GM18519 (cell line): ENCODE measurements at regions not wholly inside any gene's neighbourhood (a gene's known extent, or its start where the extent isn't known, plus 50 kb on each side); places are given as distances from the start of the nearest gene placed in this dataset.
"Not testable (repeated sequence)": the region's sequence is repeated elsewhere in the genome, so short reads cannot be mapped to it uniquely, and the experiment has no call there.

Experiments
- ATAC-seq: cut with Tn5 transposase; IDR thresholded peaks from one replicate; pipeline ENCODE4 v1.9.1; 2021; ENCODE audit warnings: mild to moderate bottlenecking, moderate library complexity; ENCODE audit not compliant: unreplicated experiment, low FRiP score

DNA sequence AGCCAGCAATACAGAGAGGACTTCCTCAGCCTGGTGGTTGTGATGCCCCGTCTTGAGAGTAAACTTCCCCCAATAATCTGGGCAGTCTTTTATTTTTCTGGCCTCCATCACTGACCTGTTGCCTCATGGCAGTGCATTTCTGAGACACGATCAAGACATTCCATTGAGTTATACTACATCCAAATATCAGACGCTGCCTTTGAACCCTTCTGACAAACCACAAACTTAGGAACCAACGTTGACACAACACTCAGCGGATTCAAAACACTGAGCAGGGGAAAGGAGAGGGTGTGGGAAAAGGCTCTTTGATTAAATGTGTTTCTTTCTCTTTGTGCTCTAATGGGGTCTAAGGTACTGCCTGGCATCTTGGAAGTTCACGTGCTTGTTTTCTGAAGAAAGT, 100.7 kb upstream of the TBX5 start:
- no peak for ATAC-seq

DNA sequence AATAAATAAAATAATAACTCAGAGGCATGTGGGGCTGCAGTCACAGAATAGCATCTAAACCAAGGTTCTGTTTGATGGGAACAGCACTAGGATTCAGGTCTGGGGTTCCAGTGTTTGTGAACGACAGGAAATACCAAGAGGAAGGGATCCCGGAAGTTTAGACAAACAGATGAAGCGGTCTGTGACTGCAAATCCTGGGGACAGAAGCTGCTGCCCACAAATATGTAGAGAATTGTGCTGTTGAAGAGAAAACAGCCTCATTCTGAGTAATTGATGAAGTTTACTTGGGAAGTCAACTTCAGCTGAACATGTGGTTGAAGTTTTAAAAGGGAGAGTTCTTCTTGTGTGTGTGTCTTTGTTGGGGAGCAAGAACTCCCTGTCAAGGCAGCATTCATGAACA, 98.4 kb upstream of the TBX5 start:
- ATAC-seq, result no peak

DNA sequence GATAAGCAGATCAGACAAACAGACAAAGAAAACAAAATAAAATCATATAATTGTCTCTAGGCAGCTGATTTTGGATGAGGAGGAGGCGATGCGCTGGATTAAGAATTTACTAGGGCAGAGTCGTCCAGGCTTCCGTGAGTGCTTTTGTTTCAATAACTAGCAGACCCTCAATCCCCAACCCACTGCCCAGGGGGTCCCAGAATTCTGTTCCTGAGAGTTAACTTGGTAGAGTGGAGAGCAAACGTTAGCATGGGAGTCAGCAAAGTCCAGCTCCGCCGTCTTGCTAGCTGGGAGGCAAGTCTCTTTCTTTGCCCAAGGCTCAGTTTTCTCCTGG, 95.5 kb upstream of the TBX5 start:
- no peak for ATAC-seq

DNA sequence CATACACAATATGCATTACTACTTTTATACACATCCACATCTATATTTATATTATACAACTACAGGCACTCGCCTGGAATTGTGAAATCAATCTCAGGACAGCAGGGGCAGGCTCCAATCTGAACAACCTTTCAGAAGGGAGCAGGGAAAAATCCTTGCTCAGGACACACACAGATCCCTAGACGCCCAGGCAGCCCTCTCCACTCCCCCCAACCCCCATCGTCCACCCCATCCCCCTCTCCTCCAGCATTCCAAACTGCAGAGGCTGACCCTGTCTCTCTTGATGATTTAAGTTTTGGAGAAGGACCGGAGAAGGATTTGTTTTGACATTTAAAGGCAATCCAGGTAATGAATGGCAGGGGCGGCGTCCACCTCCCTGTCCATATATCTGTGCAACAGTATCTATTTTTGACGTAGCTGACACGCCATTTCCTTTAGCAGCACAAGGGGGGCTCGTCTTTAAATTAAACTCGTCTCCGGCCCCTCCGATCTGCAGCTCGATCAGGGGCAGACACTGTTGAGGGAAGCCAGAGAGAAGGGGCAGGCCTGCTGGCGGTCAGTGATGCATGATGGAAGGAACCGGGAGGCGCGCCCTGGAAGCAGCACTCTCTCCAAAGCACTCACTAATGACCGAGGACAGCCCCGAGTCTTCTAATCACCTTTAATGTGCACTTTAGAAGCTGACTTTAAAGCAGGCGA, 95.0 kb upstream of the TBX5 start:
- no peak for ATAC-seq

DNA sequence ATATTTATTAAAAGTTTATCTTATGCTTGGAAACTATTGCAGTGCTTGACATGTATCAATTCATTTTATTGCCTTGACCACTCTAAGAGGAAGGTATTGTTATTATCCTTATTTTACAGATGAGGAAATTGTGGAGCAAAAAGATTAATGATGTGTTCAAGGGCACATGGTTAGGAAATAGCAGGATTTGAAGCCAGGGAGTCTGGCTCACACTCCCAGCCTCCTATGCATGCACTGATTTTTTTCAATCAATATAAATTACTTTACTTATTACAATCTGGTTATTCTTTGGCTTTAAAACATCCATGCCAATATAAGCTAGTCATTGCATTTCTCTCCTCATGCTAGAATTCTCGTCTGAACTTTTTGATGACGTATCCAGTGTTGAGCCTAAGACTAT, 94.2 kb upstream of the TBX5 start:
- no peak for ATAC-seq

DNA sequence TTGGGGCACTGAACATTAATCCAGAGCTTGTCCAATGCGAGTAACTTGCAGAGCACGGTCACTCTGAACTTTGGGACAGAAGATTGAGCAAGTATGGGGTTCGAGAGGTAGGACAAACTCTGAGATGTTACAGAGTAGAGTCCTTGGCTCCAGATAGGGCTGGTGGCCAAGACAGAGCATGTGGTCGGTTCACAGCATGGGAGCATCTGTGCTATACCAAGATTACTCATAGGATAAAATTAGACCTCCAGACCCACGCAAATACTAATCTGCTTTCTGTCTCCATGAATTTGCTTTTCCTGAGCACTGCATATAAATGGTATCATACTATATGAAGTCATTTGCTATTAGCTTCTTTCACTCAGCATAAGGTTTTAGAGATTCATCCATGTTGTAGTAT, 93.4 kb upstream of the TBX5 start:
- ATAC-seq, result no peak

DNA sequence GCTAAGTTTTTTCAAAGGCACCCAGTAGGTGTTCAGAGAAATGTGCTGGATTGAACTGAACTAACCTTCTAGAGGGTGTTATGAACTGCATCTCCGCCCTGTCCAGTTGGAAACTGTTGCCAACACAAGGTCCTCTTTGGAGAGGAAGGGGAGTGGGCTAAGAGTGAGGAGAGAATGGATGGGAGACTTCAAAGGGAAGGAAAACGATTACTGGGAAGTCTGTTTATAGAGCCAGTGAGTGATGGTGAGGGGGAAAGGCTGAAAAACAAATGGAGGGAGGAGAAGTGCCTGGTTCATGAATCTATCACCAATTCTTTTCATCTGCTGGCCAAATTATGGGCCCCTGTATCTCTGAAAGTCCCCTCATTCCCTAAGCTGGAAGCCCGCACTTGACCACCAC, 86.0 kb upstream of the TBX5 start:
- ATAC-seq, result no peak

DNA sequence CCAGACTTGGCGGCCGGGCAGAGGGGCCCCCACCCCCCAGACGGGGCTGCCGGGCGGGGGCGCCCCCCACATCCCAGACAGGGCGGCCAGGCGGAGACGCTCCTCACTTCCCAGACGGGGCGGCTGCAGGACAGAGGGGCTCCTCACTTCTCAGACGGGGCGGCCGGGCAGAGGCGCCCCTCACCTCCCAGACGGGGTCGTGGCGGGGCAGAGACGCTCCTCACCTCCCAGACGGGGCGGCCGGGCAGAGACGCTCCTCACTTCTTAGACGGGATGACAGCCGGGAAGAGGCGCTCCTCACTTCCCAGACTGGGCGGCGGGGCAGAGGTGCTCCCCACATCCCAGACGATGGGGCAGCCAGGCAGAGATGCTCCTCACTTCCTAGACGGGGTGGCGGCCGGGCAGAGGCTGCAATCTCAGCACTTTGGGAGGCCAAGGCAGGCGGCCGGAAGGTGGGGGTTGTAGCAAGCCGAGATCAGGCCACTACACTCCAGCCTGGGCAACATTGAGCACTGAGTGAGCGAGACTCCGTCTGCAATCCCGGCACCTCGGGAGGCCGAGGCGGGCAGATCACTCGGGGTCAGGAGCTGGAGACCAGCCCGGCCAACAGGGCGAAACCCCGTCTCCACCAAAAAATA, 79.0 kb upstream of the TBX5 start:
- ATAC-seq, result not testable (repeated sequence)

DNA sequence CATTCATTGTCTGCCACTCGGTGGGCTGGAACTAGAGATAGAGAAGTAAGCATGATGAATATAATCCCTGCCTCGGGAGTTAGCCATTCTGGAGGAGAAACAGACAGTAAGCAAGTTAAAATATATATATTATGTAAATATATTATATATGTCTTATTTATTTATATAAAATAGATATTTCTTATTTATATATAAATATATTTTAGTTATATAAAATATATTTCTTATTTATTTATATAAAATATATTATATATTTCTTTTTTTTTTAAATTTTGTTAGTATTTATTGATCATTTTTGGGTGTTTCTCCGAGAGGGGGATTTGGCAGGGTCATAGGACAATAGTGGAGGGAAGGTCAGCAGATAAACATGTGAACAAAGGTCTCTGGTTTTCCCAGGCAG, 78.1 kb upstream of the TBX5 start:
- no peak for ATAC-seq

DNA sequence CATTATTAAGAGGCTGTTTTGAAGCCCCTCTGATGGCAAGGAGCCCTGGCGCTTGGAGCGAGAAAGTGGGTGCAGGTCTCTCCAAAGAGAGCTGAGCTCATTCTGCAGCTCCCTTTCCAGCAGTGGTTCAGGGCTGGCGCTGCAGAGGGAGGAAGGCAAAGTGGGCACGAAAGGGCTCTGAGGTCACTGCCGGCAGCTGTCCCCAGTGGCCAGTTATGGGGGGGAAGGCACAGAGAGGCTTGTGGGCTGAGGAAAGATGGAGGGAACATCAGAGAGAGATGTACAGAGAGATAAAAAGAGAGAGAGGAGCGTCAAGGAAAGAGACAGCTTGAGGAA, 75.2 kb upstream of the TBX5 start:
- no peak for ATAC-seq

DNA sequence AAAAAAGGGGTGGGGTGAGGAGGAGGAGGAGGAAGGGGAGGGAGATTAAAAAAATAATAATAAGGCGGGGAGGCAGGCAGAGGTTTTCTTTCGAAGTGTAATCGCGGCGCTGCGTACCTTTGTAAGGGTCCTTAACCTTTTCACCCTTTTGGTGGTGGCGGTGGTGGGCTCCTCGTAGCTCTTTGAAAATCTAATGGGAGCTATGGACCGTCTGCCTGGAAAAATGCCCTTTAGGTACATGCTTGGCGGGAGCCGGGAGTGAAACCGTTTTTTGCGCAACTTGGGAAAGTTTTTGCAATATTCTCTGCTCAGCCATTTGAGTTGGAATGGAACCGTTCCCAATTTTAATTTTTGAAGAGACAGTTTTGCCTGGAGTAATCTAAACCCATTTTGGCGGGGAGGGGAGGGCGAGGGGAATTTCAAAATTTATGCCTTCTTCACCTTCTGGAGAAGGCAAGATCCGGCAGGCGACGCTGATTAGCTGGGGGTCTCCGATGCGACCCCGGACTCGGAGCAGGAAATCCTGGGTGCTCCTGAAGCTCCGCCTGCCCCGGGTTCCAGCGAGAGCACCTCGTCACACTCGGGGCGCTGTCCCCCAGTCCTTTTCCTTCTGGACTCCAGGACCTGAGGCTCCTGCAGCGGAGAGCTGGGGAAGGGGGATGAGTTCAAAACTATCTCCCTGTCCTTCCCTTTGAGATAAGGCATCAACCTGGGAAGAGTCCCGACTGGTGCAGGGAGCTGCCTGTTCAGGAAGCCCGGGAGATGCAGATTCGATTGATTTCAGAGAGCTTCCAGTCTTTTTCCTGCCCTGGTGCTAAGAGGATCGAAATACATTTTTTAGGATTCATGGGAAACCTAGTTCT, 74.6 kb upstream of the TBX5 start:
- ATAC-seq, result no peak

DNA sequence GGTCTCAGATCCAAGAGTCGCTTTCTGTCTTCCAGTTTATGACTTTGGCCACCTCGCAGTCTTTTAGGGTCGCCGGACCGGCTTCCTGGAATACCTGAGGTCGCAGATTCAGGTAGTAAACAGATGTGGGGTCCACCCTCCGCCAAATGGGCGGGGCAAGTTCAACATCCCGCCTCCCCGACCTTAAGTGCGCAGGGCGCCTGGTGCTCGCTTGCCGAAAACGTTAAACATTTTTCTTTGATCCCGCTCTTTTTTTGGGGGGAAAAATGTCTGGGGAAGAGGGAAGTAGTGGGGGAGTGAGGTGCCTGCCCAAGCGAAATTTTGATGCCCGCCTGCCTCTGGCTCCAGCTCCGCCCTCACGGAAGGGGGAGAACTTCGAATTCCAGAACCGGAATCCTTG, 73.9 kb upstream of the TBX5 start:
- no peak for ATAC-seq

DNA sequence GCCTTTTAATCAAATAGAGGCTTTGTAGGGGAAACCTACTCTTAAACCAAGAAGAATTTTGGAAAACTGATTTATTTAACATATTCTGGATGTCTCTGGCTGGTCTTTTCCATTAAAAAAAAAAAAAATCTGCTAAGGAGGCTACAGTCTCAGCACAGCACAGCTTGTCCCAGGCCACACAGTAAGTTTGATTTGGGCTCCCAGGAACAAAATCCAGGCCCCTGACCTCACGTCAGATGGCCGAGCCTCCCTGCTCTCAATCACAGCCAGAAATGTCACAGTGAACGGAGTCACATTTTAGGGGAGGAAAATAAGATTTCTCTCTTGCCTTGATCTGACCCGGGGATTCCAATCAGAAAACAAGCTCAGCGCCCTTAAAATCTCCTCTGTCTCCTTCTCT, 72.9 kb upstream of the TBX5 start:
- ATAC-seq, result no peak

DNA sequence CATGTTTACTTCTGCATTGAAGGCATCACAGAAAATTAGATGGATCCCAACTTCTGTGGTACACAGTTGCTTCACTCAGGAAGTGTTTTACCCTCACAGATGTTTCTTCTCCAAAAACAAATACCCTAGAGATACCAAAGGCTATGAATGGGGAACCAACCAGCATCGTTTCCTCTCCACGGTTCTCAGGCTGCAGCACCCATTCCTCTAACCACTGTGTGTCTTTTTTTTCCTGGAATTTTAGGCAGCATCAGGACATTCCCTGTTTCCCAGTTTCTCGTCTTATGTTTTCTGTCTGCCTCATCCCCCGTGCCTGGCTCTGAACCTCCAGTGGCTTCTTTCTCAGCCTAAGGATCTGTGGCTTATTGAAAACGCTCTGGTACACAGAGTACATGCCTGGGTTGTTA, 72.0 kb upstream of the TBX5 start:
- ATAC-seq, result no peak

DNA sequence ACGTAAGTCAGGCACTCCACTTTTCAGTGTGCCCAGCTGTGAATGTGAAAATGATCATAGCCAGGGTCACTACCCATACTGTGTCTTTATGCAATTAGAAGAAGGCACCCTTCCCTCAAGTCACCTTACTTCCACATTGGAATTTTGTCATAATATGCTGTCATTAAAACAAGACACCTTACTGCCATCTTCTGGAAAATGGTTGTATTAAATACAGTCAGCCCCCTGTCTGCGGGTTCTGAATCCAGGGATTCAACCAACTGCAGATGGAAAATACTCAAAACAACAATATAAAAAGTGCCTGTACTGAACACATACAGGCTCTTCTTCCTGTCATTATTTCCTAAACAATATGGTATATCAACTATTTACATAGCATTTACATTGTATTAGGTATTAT, 70.2 kb upstream of the TBX5 start:
- ATAC-seq, result no peak

DNA sequence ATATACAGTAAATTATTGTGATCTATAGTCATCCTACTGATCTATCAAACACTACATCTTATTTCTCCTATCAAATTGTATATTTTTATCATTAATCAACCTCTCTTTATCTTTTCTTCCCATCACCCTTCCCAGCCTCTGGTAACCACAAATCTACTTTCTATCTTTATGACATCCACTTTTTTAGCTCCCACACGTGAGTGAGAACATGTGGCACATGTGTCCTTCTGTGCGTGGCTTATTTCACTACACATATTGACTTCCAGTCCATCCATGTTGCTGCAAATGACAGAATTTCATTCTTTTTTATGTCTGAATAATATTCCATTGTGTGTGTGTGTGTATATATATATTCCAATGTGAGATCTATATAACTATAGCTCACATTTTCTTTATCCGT, 67.8 kb upstream of the TBX5 start:
- ATAC-seq, result no peak

DNA sequence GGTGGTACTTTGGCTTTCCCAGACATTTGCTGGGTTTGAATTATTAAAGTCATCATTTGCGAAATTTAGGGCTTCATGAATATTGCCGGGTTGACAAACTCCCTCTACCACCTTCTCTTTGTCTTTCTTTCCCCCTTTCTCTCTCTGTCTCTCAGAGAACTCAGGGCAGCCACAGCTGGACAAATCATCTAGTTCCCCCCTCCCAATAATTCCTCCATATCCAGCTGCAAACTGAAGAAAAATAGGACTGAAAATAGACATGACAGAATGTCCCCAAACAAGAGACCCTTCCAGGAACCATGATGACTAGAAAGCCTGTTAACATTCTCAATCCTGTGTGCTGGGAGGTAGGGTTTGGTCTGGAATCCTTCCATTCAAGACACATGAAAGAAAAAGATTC, 67.1 kb upstream of the TBX5 start:
- no peak for ATAC-seq

DNA sequence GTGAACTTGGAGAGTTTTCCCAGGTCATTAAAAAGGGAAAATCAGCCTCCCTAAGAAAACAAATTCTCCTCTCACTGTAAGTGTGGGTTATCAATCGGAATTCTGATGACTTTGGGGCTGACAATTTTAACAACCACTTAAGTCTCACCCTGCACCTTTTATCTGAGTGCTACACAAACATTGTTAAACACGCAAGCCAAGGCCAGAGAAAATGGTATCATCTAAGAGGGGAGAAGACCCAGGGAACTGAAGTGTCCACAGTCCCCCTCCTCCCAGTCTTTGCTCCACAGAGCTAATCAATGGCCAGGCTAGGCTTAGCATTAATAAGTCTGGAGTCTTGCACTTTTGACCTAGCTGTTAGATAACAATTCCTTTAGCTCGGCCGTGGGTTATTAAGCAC, 51.7 kb upstream of the TBX5 start:
- no peak for ATAC-seq
